GM12872 (cell line): ENCODE measurements at regions not wholly inside any gene's neighbourhood (a gene's known extent, or its start where the extent isn't known, plus 50 kb on each side); places are given as distances from the start of the nearest gene placed in this dataset.

Source experiments
- CTCF ChIP-seq: IDR thresholded peaks from 3 replicates; pipeline ENCODE4 v1.5.1; 2011; ENCODE audit warnings: low read depth, mild to moderate bottlenecking, low read length, moderate library complexity; ENCODE audit not compliant: insufficient read depth

- TF ChIP-seq CTCF = no peak
Observed at GRCh38 chr4:54976682-54977081, 148.7 kb downstream of the KDR start.

- no peak for TF ChIP-seq CTCF
Observed at GRCh38 chr4:54976031-54976430, 149.4 kb downstream of the KDR start.

DNA sequence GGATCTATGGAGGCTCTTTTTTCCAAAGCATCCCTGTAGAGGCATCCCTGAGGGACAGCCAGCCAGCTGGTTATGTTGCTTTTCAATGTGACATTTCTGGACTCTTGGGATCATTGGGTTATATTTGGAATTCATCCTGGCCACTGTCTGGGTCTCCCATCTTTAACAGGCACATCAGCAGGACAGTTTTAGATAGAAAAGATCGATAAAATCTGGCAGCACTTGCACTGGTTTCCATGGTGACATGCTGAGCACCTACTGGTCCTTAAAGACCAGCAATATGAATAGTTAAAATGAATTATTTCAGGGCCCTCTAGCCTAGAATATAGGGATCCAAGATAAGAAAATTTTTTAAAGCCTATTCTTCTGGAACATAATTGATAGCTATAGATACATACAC is 151.6 kb downstream of the KDR start:
- no peak for TF ChIP-seq CTCF

DNA sequence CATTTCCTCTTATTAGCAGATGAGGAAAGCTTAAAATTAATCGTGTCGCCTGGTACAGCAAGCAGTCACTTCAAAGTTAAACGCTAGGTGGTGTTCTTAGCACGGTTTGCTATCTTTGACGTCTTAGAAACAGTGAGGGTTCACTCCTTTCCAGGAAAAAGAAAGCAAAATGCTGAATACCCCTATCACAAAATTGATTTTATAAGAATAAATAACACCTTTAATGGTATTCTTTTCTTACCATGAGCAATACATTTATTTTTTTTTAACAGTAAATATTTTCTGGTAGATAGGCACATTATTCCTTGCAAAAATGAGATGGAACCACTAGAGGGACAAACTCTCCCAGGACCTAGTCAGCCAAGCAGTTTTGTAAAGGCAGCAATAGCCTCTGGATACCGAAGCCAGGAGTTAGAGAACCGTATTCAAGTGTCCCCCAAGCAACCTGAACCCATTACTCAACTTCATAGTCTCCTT is 153.9 kb downstream of the KDR start:
- peak; percentile 55 for TF ChIP-seq CTCF

DNA sequence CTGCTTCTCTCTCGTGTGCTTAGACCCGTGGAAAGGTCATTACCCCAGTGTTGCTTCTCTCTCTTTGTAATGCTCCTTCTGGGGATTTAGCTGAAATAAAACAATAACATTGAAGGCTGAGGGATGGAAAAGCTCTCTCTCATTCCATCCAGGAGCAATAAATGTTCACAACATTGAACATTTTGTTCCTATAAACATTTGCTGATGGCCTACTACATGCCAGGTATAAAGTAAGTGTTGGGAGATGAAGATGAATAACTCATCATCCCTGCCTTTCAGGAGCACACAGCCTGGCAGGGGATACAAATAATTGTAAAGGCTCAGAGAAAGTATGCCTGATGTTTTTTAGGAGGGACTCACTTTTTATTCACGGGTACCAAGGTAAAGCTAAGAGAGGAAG is 158.1 kb downstream of the KDR start:
- no peak for TF ChIP-seq CTCF

DNA sequence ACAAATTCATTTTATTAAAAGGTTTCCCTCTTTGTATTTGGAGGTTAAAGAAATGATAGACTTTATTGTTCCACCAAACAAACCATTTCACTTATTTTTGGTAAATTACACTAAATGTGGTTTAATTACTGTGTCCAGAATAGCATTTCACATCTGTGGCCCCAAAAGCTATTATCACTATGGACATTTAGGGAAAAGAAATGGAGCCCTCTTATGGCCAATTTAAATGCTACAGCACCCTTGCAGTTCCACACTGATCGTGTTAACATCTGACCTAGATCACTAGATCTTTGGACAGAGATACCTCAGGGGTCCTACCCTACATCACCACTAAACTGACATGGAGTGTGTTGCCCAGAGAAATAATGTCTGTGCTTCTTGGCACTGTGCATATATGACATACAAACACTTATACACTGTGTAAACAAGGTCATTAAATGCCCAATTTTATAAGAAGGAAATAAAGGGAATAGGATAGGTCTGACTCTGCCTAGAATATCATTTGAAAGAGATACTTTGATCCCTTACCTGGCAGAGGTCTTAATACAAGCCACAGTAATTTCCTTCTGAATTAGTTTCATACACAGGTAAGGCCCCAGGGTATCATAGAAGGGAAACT is 163.9 kb downstream of the KDR start:
- peak; percentile 40; the same call in 2 of the 3 replicates for TF ChIP-seq CTCF

DNA sequence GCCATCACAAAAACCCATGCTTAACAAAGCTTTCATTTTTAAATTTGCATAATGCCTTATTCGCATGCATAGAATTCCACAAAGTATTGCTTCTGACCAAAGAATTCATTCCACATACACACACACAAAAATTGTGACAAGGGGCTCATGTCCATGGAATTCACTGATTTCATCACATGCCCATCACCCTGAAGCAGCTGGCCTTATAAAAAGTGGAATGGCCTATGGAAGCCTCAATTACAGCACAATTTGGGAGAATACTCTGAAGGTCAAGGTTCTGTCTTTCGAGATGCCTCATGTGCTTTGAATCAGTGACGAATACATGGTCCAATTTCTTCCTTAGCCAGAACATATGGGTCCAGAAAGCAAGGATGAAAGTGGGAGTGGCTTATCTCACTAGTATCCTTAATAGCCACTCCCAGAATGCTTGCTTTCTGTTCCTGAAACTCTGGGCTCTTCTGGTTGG is 165.7 kb downstream of the KDR start:
- TF ChIP-seq CTCF = no peak
